Kidney (tissue), 13 donors: ENCODE measurements at regions not wholly inside any gene's neighbourhood (a gene's known extent, or its start where the extent isn't known, plus 50 kb on each side); places are given as distances from the start of the nearest gene placed in this dataset.
"Not testable (repeated sequence)": the region's sequence is repeated elsewhere in the genome, so short reads cannot be mapped to it uniquely, and the experiment has no call there.

Experiments used
- DNase-seq, 5 donors: peaks; one replicate each; pipeline ENCODE4 v3.0.0-alpha.2; 2013 to 2020
- FAIRE-seq: peaks from 2 replicates; lab custom pipeline; 2012; peaks lifted over from hg19 to GRCh38; lab: Jason Lieb, UNC
- H3K27ac ChIP-seq, 2 donors: one replicate each; pipeline ENCODE4 v1.7.0; 2013; ENCODE audit warnings: low read depth in 2 of 2, low read length in 2 of 2, inconsistent platforms in 1 of 2
- H3K27me3 ChIP-seq: one replicate; pipeline ENCODE4 v1.7.1; 2013; ENCODE audit warnings: low read length, inconsistent platforms; ENCODE audit not compliant: control insufficient read depth, insufficient read depth
- H3K36me3 ChIP-seq, 3 donors: one replicate each; pipeline versions ENCODE4 v1.7.0 to v1.7.1; 2013; ENCODE audit warnings: low read length in 3 of 3, control low read depth in 1 of 3, inconsistent platforms in 1 of 3; ENCODE audit not compliant: insufficient read depth in 3 of 3, control insufficient read depth in 2 of 3
- H3K4me1 ChIP-seq, 3 donors: one replicate each; pipeline versions ENCODE4 v1.7.0 to v1.7.1; 2013; ENCODE audit warnings: low read length in 3 of 3, inconsistent platforms in 1 of 3, low read depth in 1 of 3; ENCODE audit not compliant: control insufficient read depth in 2 of 3, insufficient read depth in 2 of 3
- H3K4me3 ChIP-seq, 3 donors: one replicate each; pipeline versions ENCODE4 v1.7.0 to v1.8.1; 2013; ENCODE audit warnings: low read length in 3 of 3, control low read depth in 1 of 3, inconsistent platforms in 1 of 3
- H3K9ac ChIP-seq, 3 donors: one replicate each; pipeline versions ENCODE4 v1.7.0 to v1.7.1; 2013; ENCODE audit warnings: low read length in 3 of 3, control low read depth in 1 of 3, inconsistent platforms in 1 of 3
- H3K9me3 ChIP-seq, 3 donors: one replicate each; pipeline versions ENCODE4 v1.7.0 to v1.7.1; 2013; ENCODE audit warnings: low read length in 3 of 3, control low read depth in 1 of 3, inconsistent platforms in 1 of 3; ENCODE audit not compliant: control insufficient read depth in 2 of 3, insufficient read depth in 1 of 3
- intact Hi-C: fragments of 100-400 bp; cut with DNase I; formaldehyde crosslinking; loops from one replicate; pipeline ENCODE4 v1.11.1; 2022
- TF ChIP-seq, protein P1 (sequence below): IDR thresholded peaks from 3 replicates; pipeline ENCODE4 v1.5.1; 2012; ENCODE audit warnings: mild to moderate bottlenecking, moderate library complexity, borderline replicate concordance; ENCODE audit not compliant: insufficient read depth; ENCODE audit errors: extremely low read depth
- donor health status: control.
- donor health status: control.
- donor health status: control.
- donor health status: control.
- donor health status: control.
- donor health status: DM: yes; HTN: yes; CAD: no.
- donor health status: Normal renal cell carcinoma (clear cell type).

GRCh38 chr10:53331460-53331859 lies 558.9 kb upstream of the MBL2 start:
- TF ChIP-seq, protein P1, sequence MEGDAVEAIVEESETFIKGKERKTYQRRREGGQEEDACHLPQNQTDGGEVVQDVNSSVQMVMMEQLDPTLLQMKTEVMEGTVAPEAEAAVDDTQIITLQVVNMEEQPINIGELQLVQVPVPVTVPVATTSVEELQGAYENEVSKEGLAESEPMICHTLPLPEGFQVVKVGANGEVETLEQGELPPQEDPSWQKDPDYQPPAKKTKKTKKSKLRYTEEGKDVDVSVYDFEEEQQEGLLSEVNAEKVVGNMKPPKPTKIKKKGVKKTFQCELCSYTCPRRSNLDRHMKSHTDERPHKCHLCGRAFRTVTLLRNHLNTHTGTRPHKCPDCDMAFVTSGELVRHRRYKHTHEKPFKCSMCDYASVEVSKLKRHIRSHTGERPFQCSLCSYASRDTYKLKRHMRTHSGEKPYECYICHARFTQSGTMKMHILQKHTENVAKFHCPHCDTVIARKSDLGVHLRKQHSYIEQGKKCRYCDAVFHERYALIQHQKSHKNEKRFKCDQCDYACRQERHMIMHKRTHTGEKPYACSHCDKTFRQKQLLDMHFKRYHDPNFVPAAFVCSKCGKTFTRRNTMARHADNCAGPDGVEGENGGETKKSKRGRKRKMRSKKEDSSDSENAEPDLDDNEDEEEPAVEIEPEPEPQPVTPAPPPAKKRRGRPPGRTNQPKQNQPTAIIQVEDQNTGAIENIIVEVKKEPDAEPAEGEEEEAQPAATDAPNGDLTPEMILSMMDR, result no peak
- no peak for FAIRE-seq

DNA sequence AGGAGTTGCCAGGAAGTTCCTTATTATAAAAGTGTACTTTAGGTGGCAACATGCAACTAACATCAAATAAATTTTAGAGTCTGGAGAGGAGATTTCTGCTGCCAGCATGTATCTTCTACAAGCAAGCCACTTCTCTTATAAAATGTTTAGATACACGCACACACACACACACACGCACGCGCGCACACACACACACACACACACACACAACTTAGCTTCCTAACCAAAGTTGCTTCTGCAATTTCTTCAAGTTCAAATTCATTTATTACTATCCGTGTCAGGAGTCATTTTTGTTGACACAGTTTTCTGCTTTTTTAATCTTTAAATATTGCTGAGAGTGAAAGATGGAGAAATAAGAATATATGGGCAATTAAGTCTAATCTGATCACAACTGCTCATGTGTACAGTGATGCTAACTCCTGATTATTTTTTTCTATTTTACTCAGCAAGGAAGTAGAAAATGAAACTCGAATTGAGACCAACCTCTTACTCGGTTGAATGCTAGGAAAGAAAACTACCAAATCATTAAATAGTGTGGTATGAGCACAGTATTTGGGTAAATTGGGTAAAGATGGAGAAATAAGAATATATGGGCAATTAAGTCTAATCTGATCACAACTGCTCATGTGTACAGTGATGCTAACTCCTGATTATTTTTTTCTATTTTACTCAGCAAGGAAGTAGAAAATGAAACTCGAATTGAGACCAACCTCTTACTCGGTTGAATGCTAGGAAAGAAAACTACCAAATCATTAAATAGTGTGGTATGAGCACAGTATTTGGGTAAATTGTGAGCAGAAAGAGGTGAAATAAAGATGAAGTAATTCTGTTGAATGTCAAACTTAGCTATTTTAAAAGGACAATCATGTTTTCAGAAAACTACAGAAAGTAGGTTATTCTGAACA lies 554.1 kb upstream of the MBL2 start:
- FAIRE-seq, result not testable (repeated sequence)

More at GRCh38 chr10:53331460-53331859, 558.9 kb upstream of the MBL2 start:
- Histone ChIP-seq H3K27me3 (no peaks in the 10 kb centered on the region), H3K27ac (no peak overlapping the region), H3K4me1 (no peaks in the 10 kb centered on the region), H3K36me3 (no peaks in the 10 kb centered on the region), H3K9ac (no peak overlapping the region), H3K9me3 (no peaks in the 10 kb centered on the region), H3K4me3 (no peak overlapping the region)
- DNase-seq, result no peak
- intact Hi-C loops, result no loop called here

GRCh38 chr10:53325066-53325465 lies 552.5 kb upstream of the MBL2 start:
- H3K4me1 ChIP-seq, result no peaks in the 10 kb centered on the region
- H3K36me3 ChIP-seq, result no peaks in the 10 kb centered on the region
- H3K27ac ChIP-seq, result no peak overlapping the region
- no peak overlapping the region for H3K4me3 ChIP-seq
- intact Hi-C loops, result no loop called here
- no peak overlapping the region for H3K9ac ChIP-seq
- H3K27me3 ChIP-seq, result no peaks in the 10 kb centered on the region
- TF ChIP-seq, protein P1, result no peak
- DNase-seq (no peak), FAIRE-seq (no peak)
- H3K9me3 ChIP-seq, result no peaks in the 10 kb centered on the region

More for the DNA sequence above, 554.1 kb upstream of the MBL2 start:
- H3K9me3 ChIP-seq, H3K27me3 ChIP-seq, H3K27ac ChIP-seq, H3K36me3 ChIP-seq, intact Hi-C loops, DNase-seq, H3K4me3 ChIP-seq, H3K4me1 ChIP-seq, H3K9ac ChIP-seq: not testable (repeated sequence)

- no peak overlapping the region for H3K27ac ChIP-seq
- H3K36me3 ChIP-seq, result no peaks in the 10 kb centered on the region
- intact Hi-C loops, result no loop called here
- no peaks in the 10 kb centered on the region for H3K9me3 ChIP-seq
- no peak overlapping the region for H3K4me3 ChIP-seq
- H3K4me1 ChIP-seq, result no peaks in the 10 kb centered on the region
- peak in 2 of 5 donors; percentile 16 to 19 for DNase-seq
- H3K9ac ChIP-seq, result no peak overlapping the region
- FAIRE-seq, result no peak
- H3K27me3 ChIP-seq, result no peaks in the 10 kb centered on the region
- TF ChIP-seq, protein P1, result no peak
Observed at GRCh38 chr10:53315709-53316108, 543.1 kb upstream of the MBL2 start.
